OCI-LY7 (cell line): ENCODE measurements at regions not wholly inside any gene's neighbourhood (a gene's known extent, or its start where the extent isn't known, plus 50 kb on each side); places are given as distances from the start of the nearest gene placed in this dataset.

ENCODE experiments used
- BruUV-seq: library from RNA; stranded (reverse); fragments of 400-500 nt; replicated peaks from 2 replicates; lab custom pipeline; 2021; lab: Mats Ljungman, UMichigan
- CTCF ChIA-PET: fragments of 300-600 bp; sonication (Branson Sonifier 250); formaldehyde crosslinking; loops from one replicate; lab custom pipeline; 2022; ENCODE audit warnings: antibody characterized with exemption; ENCODE audit not compliant: unreplicated experiment; lab: Charles Lee
- POLR2A ChIA-PET: fragments of 300-600 bp; sonication (Branson Sonifier 250); formaldehyde crosslinking; loops from one replicate; lab custom pipeline; 2022; ENCODE audit warnings: antibody characterized with exemption; lab: Charles Lee
- DNase-seq: peaks from one replicate; pipeline ENCODE4 v3.0.0-alpha.2; 2015; ENCODE audit warnings: low spot score
- H2AFZ ChIP-seq: fragments of 200-600 bp; sonication (generic), shearing (Covaris generic); 2 replicates; pipeline ENCODE4 v1.6.1; 2014; ENCODE audit warnings: mild to moderate bottlenecking, antibody characterized with exemption, low read length, moderate library complexity
- H3K27ac ChIP-seq: fragments of 200-600 bp; sonication (generic); 2 replicates; pipeline ENCODE4 v1.5.1; 2014; ENCODE audit warnings: mixed run types, low read depth, mild to moderate bottlenecking, moderate library complexity, low read length, inconsistent platforms; ENCODE audit not compliant: poor library complexity, severe bottlenecking
- H3K36me3 ChIP-seq: fragments of 200-600 bp; sonication (generic); 2 replicates; pipeline ENCODE4 v1.6.1; 2014; ENCODE audit warnings: mild to moderate bottlenecking, antibody characterized with exemption, low read length, moderate library complexity, mixed read lengths; ENCODE audit not compliant: insufficient read depth
- H3K4me1 ChIP-seq: fragments of 200-600 bp; sonication (generic); 2 replicates; pipeline ENCODE4 v1.5.1; 2014; ENCODE audit warnings: mild to moderate bottlenecking, low read length; ENCODE audit not compliant: insufficient read depth, poor library complexity, severe bottlenecking
- H3K4me2 ChIP-seq: fragments of 200-600 bp; sonication (generic); 2 replicates; pipeline ENCODE4 v1.6.1; 2014; ENCODE audit warnings: mild to moderate bottlenecking, low read length
- H3K4me3 ChIP-seq: fragments of 200-600 bp; sonication (generic); 2 replicates; pipeline ENCODE4 v1.5.1; 2014; ENCODE audit warnings: mild to moderate bottlenecking, low read depth, low read length; ENCODE audit not compliant: poor library complexity, severe bottlenecking
- H3K79me2 ChIP-seq: fragments of 200-600 bp; sonication (generic); 2 replicates; pipeline ENCODE4 v1.6.1; 2016; ENCODE audit warnings: low read depth, mild to moderate bottlenecking, low read length, moderate library complexity, mixed read lengths; ENCODE audit not compliant: insufficient read depth
- H3K9me2 ChIP-seq: fragments of 200-600 bp; sonication (generic); 2 replicates; pipeline ENCODE4 v1.6.1; 2016; ENCODE audit warnings: mild to moderate bottlenecking, low read length, mixed read lengths; ENCODE audit not compliant: insufficient read depth
- H3K9me3 ChIP-seq: fragments of 200-600 bp; sonication (generic); 2 replicates; pipeline ENCODE4 v1.6.1; 2014; ENCODE audit warnings: mild to moderate bottlenecking, mixed run types, low read length, mixed read lengths
- H4K20me1 ChIP-seq: fragments of 200-600 bp; sonication (generic); 2 replicates; pipeline ENCODE4 v1.6.1; 2014; ENCODE audit warnings: mild to moderate bottlenecking, antibody characterized with exemption, low read length, moderate library complexity, mixed read lengths; ENCODE audit not compliant: insufficient read depth
- CTCF ChIP-seq: fragments of 200-600 bp; sonication (generic); conservative IDR thresholded peaks from 2 replicates; pipeline ENCODE4 v1.5.1; 2014; ENCODE audit warnings: mild to moderate bottlenecking, antibody characterized with exemption, low read length, moderate library complexity, mixed read lengths
- EZH2phosphoT487 ChIP-seq: fragments of 200-600 bp; sonication (generic); IDR thresholded peaks from 2 replicates; pipeline ENCODE4 v1.6.1; 2018; ENCODE audit warnings: low read depth, borderline replicate concordance, mild to moderate bottlenecking, mixed run types, antibody characterized with exemption, low read length, moderate library complexity, mixed read lengths
- intact Hi-C: fragments of 100-400 bp; cut with micrococcal nuclease; formaldehyde crosslinking; loops from one replicate; pipeline ENCODE4 v1.10.0; 2022; ENCODE audit not compliant: unreplicated experiment

DNA sequence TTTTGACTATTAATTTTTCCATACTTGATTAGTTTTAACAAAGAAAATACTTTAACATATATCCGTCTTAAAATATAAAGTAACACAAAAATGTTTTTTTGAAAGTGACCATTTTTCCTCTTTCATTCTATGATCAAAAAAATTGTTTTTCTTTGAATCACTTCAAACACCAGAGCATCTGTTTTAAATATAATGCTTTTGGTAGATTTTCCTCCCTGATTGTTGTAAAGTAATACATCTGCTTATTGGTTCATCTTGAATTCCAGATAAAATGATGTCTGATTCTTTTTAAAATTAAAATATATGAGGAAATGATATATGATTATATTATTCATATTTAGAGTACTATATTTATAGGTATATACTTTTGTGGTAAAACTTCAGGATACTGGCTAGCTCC is 76.2 kb upstream of the LPAR1 start:
- Histone ChIP-seq H3K9me3 (no peaks in the 10 kb centered on the region), H3K4me3 (no peak overlapping the region), H3K27ac (no peak overlapping the region), H3K4me2 (no peak overlapping the region), H3K36me3 (no peaks in the 10 kb centered on the region), H2AFZ (no peak overlapping the region), H3K4me1 (no peaks in the 10 kb centered on the region), H4K20me1 (no peaks in the 10 kb centered on the region), H3K9me2 (no peaks in the 10 kb centered on the region), H3K79me2 (no peaks in the 10 kb centered on the region)
- no TSS peak for BruUV-seq
- ChIA-PET POLR2A (interaction anchor here (0.6 kb wide), 1 partner anchor 25 kb away, joined by 3 read pairs; no protein-coding TSS in a partner anchor), CTCF (no interaction called here)
- DNase-seq = no peak
- intact Hi-C loops = no loop called here
- no peak for TF ChIP-seq EZH2phosphoT487
- TF ChIP-seq CTCF = no peak

GRCh38 chr9:111113712-111114111 is 75.4 kb upstream of the LPAR1 start:
- BruUV-seq = no TSS peak
- POLR2A ChIA-PET = interaction anchor here (0.6 kb wide), 1 partner anchor 24 kb away, joined by 3 read pairs; no protein-coding TSS in a partner anchor
- H2AFZ ChIP-seq = no peak overlapping the region
- no peaks in the 10 kb centered on the region for H3K9me3 ChIP-seq
- DNase-seq = no peak
- no peak overlapping the region for H3K27ac ChIP-seq
- H3K36me3 ChIP-seq = no peaks in the 10 kb centered on the region
- H3K4me3 ChIP-seq = no peak overlapping the region
- H3K4me1 ChIP-seq = no peaks in the 10 kb centered on the region
- no peaks in the 10 kb centered on the region for H3K9me2 ChIP-seq
- H4K20me1 ChIP-seq = no peaks in the 10 kb centered on the region
- intact Hi-C loops = no loop called here
- TF ChIP-seq CTCF (no peak), EZH2phosphoT487 (no peak)
- CTCF ChIA-PET = no interaction called here
- no peak overlapping the region for H3K4me2 ChIP-seq
- no peaks in the 10 kb centered on the region for H3K79me2 ChIP-seq

DNA sequence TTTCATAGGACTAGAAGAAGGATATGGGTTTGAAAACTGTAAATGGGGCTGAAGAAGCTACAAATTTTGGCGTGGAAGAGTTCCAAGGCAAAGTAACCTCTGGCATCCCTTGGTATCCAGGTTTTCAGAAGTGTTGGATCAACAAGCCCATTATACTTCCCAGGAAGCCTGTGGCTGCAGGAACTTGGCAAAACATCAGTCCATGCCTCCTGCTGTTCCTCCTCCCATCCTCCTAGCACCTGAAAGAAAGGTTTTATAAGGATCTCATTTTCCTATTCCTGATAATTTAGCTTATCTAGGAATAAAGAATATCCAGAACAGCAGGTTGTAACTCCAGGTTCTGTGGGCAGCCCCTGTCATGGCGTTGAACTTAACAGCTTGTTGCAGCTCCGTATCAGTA is 72.5 kb upstream of the LPAR1 start:
- H4K20me1 ChIP-seq = no peaks in the 10 kb centered on the region
- H3K9me2 ChIP-seq = no peaks in the 10 kb centered on the region
- H3K27ac ChIP-seq = no peak overlapping the region
- no peaks in the 10 kb centered on the region for H3K9me3 ChIP-seq
- H3K4me3 ChIP-seq = no peak overlapping the region
- no peak for DNase-seq
- no peaks in the 10 kb centered on the region for H3K79me2 ChIP-seq
- H2AFZ ChIP-seq = no peak overlapping the region
- CTCF ChIA-PET = no interaction called here
- no peak for TF ChIP-seq CTCF
- intact Hi-C loops = no loop called here
- H3K4me1 ChIP-seq = no peaks in the 10 kb centered on the region
- no peaks in the 10 kb centered on the region for H3K36me3 ChIP-seq
- no TSS peak for BruUV-seq
- H3K4me2 ChIP-seq = no peak overlapping the region
- POLR2A ChIA-PET = interaction anchor here (0.6 kb wide), 1 partner anchor 209 kb away, joined by 4 read pairs; no protein-coding TSS in a partner anchor
